ENCODE measurements at regions not wholly inside any gene's neighbourhood (a gene's known extent, or its start where the extent isn't known, plus 50 kb on each side); places are given as distances from the start of the nearest gene placed in this dataset.

DNA sequence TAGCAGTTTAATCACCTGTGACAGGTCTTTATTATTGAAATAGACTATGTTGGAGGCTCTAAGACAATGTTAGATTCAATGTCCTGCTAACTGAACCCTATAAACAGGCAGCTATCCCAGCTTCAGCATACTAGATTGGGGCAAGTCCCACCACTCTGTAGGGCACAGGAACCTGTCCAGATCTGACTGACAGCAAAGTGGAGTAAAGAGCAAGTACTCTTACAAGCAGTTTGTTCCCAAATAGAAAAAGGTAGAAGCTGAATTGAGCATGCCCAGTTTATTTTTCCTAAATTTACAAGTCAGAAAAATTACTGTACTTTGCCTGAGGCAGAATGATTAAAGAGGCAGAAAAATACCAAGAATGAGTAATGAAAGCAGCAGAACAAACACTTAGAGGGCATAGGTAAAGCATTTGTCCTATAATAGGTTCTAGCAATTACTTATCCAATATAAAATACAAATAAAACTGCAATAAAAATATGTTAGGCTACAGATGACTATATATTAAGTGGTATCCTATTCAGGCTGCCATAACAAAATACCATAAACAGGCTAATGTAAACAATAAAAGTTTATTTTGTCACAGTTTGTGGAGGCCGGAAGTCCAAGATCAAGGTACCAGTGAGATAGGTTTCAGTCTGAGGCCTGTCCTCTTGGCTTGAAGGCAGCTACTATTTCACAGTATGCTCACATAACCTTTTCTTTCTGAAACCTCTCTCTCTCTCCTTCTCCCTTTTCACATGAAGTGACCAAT is 868.2 kb downstream of the C12orf50 start:
- in situ Hi-C loops (cut with MboI; ENCODE audit: low pct_unique_long_range_greater_than_20kb, low sequenced_read_pairs) = no loop called here
- no peak for DNase-seq

DNA sequence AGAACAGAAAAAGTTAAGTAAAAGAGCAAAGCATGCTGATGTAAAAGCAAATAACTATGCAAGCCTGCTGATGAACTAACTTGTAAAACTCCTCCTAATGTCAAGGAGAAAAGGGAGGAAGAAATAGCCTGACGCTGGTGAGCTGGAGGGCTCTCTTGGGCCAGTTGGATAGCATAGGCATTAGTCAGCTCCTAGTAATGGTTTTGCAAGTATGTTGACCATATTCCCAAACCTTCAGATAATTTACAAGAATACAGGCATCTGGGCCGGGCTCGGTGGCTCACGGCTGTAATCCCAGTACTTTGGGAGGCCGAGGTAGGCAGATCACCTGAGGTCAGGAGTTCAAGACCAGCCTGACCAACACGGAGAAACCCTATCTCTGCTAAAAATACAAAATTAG is 871.4 kb downstream of the C12orf50 start:
- in situ Hi-C loops (cut with MboI; ENCODE audit: low pct_unique_long_range_greater_than_20kb, low sequenced_read_pairs) = no loop called here
- no peak for DNase-seq

DNA sequence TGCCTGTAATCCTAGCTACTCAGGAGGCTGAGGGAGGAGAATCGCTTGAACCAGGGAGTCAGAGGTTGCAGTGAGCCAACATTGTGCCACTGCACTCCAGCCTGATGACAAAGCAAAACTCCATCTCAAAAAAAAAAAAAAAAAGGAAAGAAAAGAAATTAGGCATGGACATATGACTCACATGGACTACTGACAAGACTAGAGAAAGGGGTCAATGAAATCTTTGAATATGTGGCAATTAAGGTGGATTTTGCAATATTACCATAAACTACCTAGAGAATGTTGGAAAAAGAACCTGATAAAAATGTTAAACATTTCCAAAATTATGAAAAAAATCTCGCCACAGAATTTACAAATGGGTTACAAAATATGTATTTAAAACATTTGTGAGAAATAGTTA is 873.6 kb downstream of the C12orf50 start:
- in situ Hi-C loops (cut with MboI; ENCODE audit: low pct_unique_long_range_greater_than_20kb, low sequenced_read_pairs) = no loop called here

DNA sequence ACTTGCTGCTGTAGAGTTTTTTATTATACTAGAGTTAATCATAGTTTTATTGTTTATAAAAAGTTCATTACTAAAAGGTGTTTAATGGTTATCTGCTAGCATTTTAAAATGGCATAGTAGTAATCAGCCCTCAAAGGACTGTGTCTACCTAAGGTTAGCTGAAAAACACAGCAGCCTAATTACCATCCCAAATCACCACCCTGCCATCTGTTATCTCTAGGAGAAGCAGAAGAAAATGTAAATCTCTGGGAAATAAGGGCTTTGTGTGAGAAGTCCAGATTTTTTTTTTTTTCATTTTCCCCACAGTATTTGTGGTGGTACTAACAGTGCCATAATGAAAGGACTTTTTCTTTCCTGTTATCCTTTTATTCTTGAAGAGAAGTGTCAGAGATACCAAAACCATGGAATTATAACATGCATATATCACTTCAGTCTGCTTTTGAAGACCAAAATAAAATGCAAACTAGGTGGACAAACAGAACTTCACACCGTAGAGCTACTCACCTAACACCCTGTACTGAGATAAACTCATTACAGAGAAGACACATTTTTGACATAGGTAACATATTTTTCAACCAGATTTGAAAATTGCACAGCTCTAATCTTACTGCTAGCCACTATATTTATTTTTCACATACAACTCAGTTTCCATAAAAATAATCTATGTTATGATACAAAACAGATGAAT is 876.2 kb downstream of the C12orf50 start:
- in situ Hi-C loops (cut with MboI; ENCODE audit: low pct_unique_long_range_greater_than_20kb, low sequenced_read_pairs) = no loop called here
- no peak for DNase-seq

More for the DNA sequence above, 873.6 kb downstream of the C12orf50 start:
- no peak for DNase-seq

DNA sequence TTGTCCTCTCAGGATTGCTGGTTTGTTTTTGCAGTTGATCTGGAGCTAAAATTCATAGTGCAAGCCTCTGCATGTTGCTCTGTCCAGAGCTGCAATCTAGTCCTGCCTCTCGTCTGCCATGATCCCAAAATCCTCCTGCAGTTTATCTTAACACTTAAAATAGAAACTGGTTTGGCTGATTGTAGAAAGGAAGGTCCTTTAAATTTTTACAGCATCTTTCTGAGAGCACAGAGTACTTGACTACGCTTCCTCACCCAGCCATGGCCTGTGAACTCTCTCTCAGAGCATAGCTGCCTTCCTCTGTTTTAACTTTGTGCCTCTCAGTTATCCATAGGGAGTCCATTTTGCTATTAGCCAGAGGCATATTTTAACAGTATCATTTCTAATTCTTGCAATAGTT is 877.1 kb downstream of the C12orf50 start:
- no peak for DNase-seq
- in situ Hi-C loops (cut with MboI; ENCODE audit: low pct_unique_long_range_greater_than_20kb, low sequenced_read_pairs) = no loop called here

DNA sequence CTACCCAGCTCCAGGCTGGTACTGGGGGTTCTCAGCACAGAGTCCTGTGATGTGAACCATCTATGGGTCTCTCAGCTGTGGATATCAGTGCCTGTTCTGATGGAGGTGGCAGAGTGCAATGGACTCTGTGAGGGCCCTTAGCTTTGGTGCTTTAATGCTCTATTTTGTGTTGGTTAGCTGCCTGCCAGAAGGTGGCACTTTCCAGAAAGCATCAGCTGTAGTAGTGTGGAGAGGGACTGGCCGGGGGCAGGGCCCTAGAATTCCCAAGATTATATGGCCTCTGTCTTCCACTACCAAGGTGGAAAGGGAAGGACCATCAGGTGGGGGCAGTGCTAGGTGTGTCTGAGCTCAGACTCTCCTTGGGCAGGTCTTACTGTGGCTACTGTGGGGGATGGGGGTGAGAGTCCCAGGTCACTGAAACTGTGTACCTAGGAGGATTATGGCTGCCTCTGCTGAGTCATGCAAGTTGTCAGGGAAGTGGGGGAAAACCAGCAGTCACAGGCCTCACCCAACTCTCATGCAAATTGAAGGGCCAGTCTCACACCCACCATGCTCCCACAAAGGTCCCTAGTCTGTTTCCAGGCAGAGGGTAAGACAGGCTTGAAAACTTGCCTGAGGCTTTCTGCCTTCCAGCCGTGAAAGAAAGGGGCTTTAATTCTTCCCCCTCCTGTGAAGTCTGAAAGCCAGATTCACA is 878.1 kb downstream of the C12orf50 start:
- no peak for DNase-seq
- in situ Hi-C loops (cut with MboI; ENCODE audit: low pct_unique_long_range_greater_than_20kb, low sequenced_read_pairs) = no loop called here

DNA sequence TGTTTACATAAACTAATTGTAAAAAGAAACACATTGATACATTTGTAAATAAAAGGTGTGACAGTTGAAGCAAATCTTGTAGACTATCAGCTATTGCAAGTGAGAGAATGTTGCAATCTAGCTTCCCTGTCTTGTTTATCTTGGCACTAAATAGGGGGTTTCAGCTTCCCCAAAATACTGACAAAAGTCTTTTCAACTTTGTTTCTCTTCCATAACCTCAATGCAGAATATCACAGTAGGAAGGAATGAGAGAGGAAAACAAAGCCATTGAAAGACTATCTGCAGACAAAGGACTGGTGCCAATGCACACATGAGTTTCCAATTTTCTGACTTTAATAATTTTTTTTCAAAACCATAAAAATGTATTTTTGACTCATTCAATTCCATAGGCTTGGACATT is 886.2 kb upstream of the MGAT4C start:
- DNase-seq = no peak
- in situ Hi-C loops (cut with MboI; ENCODE audit: low pct_unique_long_range_greater_than_20kb, low sequenced_read_pairs) = no loop called here

DNA sequence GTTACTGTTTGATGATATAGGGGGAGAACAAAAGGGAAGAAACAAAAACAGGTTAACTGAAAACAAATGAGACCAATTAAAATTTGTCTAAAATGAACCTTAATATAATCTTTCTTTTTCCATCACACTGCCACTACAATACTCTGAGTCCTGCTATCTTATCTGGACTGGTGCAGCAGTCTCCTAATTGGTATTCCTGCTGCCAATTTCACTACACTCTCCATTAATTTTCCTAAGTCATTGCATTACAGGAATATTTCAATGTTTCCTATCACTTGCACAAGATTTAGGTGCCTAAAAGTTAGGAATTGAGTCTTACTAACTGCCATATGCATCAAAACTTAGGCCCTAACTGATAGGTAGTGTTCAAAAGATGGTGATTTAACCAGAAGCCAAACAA is 884.9 kb upstream of the MGAT4C start:
- in situ Hi-C loops (cut with MboI; ENCODE audit: low pct_unique_long_range_greater_than_20kb, low sequenced_read_pairs) = no loop called here
- DNase-seq = no peak

DNA sequence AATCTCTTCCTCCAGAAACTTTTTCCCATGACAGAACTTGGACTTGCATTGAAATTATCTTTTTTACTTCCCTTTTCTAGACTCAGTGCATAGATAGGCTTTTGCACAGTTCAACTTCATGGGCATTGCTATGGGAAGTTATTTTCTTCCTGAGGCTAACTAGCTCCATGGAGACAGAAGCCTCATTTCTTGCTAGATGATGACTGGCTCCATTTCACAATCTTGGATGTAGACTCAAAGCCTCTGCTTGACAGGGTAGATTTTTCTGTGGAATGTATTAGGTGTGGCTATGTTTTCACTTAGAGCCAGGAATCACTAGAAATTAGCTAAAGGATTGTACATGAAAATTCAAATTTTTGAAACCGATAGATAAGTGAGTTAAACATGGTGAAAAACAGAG is 884.1 kb upstream of the MGAT4C start:
- DNase-seq = no peak
- in situ Hi-C loops (cut with MboI; ENCODE audit: low pct_unique_long_range_greater_than_20kb, low sequenced_read_pairs) = no loop called here

DNA sequence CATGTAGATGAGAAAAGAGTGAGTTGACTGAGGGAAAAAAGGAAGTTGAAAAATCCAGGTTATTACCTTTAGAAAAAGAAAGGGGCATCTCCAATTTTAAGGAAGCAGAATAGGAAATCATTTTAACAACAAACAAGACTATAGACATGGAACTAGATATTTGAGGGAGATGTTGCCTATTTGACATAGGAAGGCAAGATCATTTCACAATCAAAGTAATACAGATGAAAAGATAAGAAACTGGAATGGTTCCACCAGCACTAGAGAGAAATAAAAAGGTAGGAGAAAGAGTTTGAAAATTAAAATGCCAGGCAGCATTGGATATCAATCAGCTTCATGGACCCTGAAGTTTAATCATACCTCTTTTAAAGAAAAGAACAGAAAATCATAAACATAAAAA is 881.0 kb upstream of the MGAT4C start:
- in situ Hi-C loops (cut with MboI; ENCODE audit: low pct_unique_long_range_greater_than_20kb, low sequenced_read_pairs) = no loop called here
- DNase-seq = no peak

- in situ Hi-C loops (cut with MboI; ENCODE audit: low pct_unique_long_range_greater_than_20kb, low sequenced_read_pairs) = no loop called here
- DNase-seq = peak; percentile 14
Measured at GRCh38 chr12:87136330-87136976, 880.3 kb upstream of the MGAT4C start.

GRCh38 chr12:87127272-87127671 is 871.1 kb upstream of the MGAT4C start:
- in situ Hi-C loops (cut with MboI; ENCODE audit: low pct_unique_long_range_greater_than_20kb, low sequenced_read_pairs) = no loop called here
- no peak for DNase-seq

GRCh38 chr12:87121896-87122295 is 865.7 kb upstream of the MGAT4C start:
- DNase-seq = no peak

DNA sequence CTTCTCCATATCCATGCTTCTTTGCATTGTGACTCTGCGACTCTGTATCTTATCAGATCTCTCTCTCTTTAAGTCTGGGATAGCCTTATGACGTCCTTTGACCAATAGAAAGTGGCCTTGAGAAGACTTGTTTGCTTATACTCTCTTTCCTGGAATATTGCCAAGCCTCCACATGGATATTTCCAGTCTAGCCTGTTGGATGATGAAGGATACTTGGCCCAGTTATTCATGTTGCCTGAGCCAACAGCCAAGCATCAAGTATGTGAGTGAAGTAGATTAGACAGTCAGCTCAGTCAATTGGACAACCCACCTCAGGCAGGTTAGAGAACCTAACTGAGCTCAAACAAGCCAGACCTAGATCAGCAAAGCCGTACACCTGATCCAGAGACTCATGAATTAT is 864.2 kb upstream of the MGAT4C start:
- DNase-seq = no peak
- in situ Hi-C loops (cut with MboI; ENCODE audit: low pct_unique_long_range_greater_than_20kb, low sequenced_read_pairs) = no loop called here

More at GRCh38 chr12:87121896-87122295, 865.7 kb upstream of the MGAT4C start:
- in situ Hi-C loops (cut with MboI; ENCODE audit: low pct_unique_long_range_greater_than_20kb, low sequenced_read_pairs) = no loop called here

DNA sequence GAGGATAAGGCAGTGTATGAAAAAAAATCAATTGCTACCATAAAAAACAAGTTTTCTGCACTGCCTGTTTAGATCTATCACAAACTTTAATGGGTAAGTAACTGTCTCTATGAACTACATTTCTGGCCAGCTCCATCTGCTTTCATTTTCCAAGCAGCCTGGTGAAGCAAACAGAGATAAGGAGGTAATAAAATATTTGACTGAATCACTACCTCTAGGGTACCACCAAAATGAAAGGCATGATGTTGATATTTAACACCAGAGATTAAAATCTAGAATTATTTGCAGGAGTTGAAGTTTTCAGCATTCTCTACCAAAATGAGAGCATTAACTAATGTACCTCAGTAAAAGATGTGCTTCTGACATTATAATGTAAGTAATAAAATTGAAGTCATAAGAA is 863.5 kb upstream of the MGAT4C start:
- in situ Hi-C loops (cut with MboI; ENCODE audit: low pct_unique_long_range_greater_than_20kb, low sequenced_read_pairs) = no loop called here
- no peak for DNase-seq

GRCh38 chr12:87117526-87117925 is 861.3 kb upstream of the MGAT4C start:
- in situ Hi-C loops (cut with MboI; ENCODE audit: low pct_unique_long_range_greater_than_20kb, low sequenced_read_pairs) = no loop called here
- no peak for DNase-seq

GRCh38 chr12:87116780-87117179 is 860.6 kb upstream of the MGAT4C start:
- in situ Hi-C loops (cut with MboI; ENCODE audit: low pct_unique_long_range_greater_than_20kb, low sequenced_read_pairs) = no loop called here
- no peak for DNase-seq

- in situ Hi-C loops (cut with MboI; ENCODE audit: low pct_unique_long_range_greater_than_20kb, low sequenced_read_pairs) = no loop called here
- DNase-seq = no peak
Measured at GRCh38 chr12:87112571-87113345, 856.6 kb upstream of the MGAT4C start.

- in situ Hi-C loops (cut with MboI; ENCODE audit: low pct_unique_long_range_greater_than_20kb, low sequenced_read_pairs) = no loop called here
- DNase-seq = no peak
Measured at GRCh38 chr12:87107766-87108165, 851.6 kb upstream of the MGAT4C start.
